GM12891 (cell line): ENCODE measurements at regions not wholly inside any gene's neighbourhood (a gene's known extent, or its start where the extent isn't known, plus 50 kb on each side); places are given as distances from the start of the nearest gene placed in this dataset.
"Not testable (repeated sequence)": the region's sequence is repeated elsewhere in the genome, so short reads cannot be mapped to it uniquely, and the experiment has no call there.

Experiments
- DNase-seq: peaks from one replicate; pipeline ENCODE4 v3.0.0; 2011; ENCODE audit warnings: low spot score; ENCODE audit not compliant: insufficient read length
- FAIRE-seq: peaks from 2 replicates; lab custom pipeline; 2011; peaks lifted over from hg19 to GRCh38; lab: Jason Lieb, UNC
- PAX5 ChIP-seq: IDR thresholded peaks from 2 replicates; pipeline ENCODE4 v1.6.1; 2011; ENCODE audit warnings: low read length, moderate library complexity, mild to moderate bottlenecking; ENCODE audit not compliant: insufficient read depth, severe bottlenecking
- POLR2A ChIP-seq: IDR thresholded peaks from 2 replicates; pipeline ENCODE4 v1.6.1; 2011; ENCODE audit warnings: low read depth, low read length, control low read depth
- POLR2AphosphoS5 ChIP-seq: IDR thresholded peaks from 2 replicates; pipeline ENCODE4 v1.6.1; 2011; ENCODE audit warnings: low read depth, low read length, control low read depth
- POU2F2 ChIP-seq: IDR thresholded peaks from 2 replicates; pipeline ENCODE4 v1.6.1; 2011; ENCODE audit warnings: low read depth, mild to moderate bottlenecking, control low read depth, low read length, moderate library complexity
- SPI1 ChIP-seq: IDR thresholded peaks from 2 replicates; pipeline ENCODE4 v1.6.1; 2011; ENCODE audit warnings: low read depth, low read length, control low read depth
- TAF1 ChIP-seq: IDR thresholded peaks from 2 replicates; pipeline ENCODE4 v1.6.1; 2011; ENCODE audit warnings: low read depth, low read length, control low read depth

DNA sequence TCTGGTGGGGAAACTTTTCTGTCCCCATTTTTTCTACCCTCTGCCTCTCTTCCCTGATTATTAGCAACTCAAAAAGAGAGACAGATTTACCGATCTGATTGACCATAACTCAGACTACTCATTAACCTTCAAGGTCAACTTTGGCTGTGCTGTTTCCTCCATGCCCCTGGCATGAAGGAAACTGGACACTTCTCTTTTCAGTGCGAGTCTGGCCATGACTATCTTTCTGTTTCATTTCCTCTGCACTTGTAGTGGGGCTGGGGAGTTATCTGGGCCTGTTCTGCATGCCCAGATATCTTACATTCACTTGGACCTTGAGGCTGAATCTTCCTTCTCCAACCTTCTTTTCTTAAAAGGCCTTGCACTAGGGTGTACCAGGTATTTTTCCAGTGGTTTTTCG is 76.9 kb upstream of the SLCO2A1 start:
- DNase-seq (no peak), FAIRE-seq (no peak)
- TF ChIP-seq SPI1 (0 out of 2 replicates have a peak, but pooled peaks have one; percentile 10), POU2F2 (no peak)

DNA sequence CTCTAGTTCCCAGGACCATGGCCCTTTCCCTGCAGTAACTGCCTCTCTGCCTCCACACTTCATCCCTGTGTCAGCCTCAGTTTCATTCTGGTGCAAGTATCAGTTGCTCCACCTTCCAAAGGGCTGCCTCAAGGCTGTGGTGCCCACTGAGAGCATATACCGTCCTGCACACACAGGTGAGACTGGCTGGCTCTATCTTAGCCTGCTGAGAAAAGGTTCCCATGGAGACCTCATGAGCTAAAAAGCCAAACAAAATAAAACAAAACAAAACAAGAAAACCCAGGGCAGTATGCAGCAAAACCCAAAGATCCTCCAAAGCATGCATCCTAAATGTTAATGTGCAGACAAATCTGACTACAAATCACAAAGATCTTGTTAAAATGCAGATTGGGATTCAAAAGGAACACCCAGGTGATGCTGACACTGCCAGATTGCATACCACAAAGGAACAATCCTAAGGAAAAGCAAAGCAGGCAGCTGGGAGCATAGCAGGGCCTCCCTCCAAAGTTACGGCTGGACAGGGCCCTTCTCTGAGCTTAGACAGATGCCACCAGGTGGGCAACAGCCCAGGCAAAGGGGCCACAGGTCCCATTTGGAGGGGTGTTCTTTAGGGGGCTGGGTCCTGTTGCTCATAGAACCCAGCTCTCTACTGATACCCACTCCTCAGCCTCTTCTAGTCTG is 76.3 kb upstream of the SLCO2A1 start:
- DNase-seq (no peak), FAIRE-seq (no peak)
- TF ChIP-seq TAF1 (no peak), PAX5 (no peak), POU2F2 (no peak), POLR2A (no peak), POLR2AphosphoS5 (no peak), SPI1 (no peak)

DNA sequence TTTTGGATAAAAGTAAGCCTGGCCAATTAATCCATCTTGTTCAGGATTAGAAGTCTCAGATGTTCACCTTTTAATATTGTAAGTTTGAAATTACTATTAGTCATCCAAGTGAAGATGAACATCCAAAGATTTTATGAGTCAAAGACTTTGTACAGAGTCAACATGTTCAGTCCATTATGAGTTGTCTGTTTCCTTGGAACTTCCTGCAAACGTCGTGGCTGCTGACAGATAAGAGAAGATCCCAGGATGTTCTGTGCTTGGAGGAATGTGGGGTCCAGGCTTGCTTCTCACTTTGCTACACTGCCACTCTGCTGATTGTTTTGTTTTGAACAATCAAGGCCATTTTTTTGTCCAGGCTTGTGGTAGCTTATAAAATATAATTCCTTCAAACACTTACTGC is 74.3 kb upstream of the SLCO2A1 start:
- DNase-seq (no peak), FAIRE-seq (no peak)
- no peak for TF ChIP-seq TAF1
- TF ChIP-seq POU2F2 = no peak
- no peak for TF ChIP-seq POLR2A
- no peak for TF ChIP-seq PAX5
- TF ChIP-seq POLR2AphosphoS5 = no peak
- no peak for TF ChIP-seq SPI1

DNA sequence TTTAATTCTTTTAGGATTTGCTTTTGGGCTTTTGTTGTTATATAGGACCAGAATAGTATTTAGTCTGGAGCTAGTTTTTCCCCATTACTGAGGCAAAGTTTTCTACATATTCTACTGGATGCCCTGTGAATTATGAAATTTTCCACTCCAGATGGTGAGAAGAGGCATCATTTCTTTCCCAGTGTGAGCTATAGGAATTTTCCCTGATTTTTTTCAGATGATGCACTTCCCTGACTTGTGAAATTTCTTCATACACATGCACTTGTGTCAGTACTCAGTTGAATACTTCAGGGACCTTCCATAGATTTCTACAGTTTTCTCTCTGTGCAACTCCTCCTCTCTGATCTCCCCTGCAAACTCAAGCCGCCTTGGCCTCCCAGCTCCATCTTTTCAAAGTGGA is 73.7 kb upstream of the SLCO2A1 start:
- DNase-seq (no peak), FAIRE-seq (no peak)
- no peak for TF ChIP-seq POLR2A
- no peak for TF ChIP-seq POU2F2
- no peak for TF ChIP-seq SPI1
- TF ChIP-seq TAF1 = no peak
- TF ChIP-seq PAX5 = no peak
- TF ChIP-seq POLR2AphosphoS5 = no peak

DNA sequence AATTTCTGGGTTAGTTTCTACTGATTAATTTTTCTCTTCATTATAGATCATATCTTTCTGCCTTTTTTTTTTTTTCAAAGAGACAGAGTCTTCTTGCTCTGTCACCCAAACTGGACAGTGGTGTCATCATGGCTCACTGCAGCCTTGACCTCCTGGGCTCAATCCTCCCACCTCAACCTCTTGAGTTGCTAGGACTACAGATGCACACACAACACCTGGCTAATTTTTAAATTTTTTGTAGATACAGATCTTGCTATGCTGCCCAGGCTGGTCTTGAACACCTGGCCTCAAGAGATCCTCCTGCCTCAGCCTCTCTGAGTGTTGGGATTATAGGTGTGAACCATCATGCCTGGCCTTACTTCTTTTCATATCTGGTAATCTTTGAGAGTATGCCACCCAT is 73.3 kb upstream of the SLCO2A1 start:
- no peak for DNase-seq
- FAIRE-seq = no peak
- TF ChIP-seq SPI1 (no peak), TAF1 (no peak), POU2F2 (no peak), POLR2AphosphoS5 (no peak), POLR2A (no peak), PAX5 (no peak)

DNA sequence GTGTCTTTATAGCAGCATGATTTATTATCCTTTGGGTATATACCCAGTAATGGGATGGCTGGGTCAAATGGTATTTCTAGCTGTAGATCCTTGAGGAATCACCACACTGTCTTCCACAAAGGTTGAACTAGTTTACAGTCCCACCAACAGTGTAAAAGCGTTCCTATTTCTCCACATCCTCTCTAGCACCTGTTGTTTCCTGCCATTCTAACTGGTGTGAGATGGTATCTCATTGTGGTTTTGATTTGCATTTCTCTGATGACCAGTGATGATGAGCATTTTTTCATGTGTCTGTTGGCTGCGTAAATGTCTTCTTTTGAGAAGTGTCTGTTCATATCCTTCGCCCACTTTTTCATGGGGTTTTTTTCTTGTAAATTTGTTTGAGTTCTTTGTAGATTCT is 66.5 kb upstream of the SLCO2A1 start:
- FAIRE-seq = not testable (repeated sequence)

DNA sequence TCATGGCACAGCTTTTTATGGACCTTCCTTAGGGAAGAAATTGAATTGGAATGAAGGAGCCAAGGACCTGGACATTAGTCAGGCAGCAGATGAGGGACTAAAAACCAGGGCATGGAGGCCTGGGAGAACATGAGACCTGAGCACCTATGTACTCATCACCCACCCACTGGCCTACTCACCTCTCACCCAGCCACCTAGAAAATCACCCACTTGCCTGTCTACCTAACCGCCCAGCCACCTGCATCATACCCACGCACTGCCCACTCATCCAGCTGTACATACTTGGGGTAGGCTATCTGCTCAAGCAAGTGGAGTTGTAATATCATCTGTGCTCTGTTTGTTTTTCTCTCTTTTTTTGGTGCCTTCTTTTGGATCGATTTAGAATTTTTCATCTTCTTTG is 65.3 kb upstream of the SLCO2A1 start:
- no peak for FAIRE-seq
- DNase-seq = no peak
- TF ChIP-seq POLR2A (no peak), POLR2AphosphoS5 (no peak), TAF1 (no peak), PAX5 (no peak), SPI1 (no peak), POU2F2 (no peak)

More for the DNA sequence above, 66.5 kb upstream of the SLCO2A1 start:
- DNase-seq = not testable (repeated sequence)

DNA sequence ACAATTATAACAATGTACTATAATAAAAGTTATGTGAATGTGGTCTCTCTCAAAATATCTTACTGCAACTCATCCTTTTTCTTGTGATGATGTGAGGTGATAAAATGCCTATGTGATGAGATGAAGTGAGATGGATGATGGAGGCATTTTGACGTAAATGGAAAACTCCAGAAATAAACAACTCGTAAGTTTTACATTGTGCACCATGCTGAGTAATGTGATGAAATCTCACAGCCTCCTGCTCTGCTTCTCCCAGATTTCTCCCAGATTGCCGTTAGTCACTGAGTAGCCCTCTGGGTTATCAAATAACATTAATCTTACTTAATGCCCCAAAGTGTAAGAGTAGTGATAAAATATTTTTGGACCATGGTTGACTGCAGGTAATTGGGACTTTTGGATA is 64.8 kb upstream of the SLCO2A1 start:
- no peak for TF ChIP-seq POU2F2
- no peak for TF ChIP-seq POLR2A
- no peak for TF ChIP-seq PAX5
- TF ChIP-seq SPI1 = no peak
- TF ChIP-seq TAF1 = no peak
- no peak for TF ChIP-seq POLR2AphosphoS5
- no peak for FAIRE-seq
- no peak for DNase-seq

DNA sequence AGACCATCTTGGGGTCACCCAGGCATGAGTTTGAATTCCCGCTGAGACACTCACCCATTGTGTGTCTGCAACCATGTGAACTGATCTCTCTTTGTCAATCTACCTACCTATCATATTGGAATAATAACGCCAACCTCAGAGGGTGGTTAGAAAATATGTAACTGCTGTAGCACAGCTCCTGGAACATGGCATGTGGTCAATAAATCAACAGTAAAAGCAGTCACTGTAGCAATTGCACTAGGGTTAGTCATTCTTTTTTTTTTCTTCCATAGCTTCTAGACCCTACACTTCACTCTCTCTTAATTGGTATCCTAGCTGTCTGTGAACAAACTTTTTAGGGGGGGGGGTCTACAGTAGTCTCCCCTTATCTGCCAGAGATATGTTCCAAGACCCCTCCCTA is 64.2 kb upstream of the SLCO2A1 start:
- no peak for DNase-seq
- TF ChIP-seq TAF1 = no peak
- no peak for TF ChIP-seq SPI1
- no peak for TF ChIP-seq POU2F2
- TF ChIP-seq POLR2AphosphoS5 = no peak
- no peak for TF ChIP-seq POLR2A
- TF ChIP-seq PAX5 = no peak
- no peak for FAIRE-seq

DNA sequence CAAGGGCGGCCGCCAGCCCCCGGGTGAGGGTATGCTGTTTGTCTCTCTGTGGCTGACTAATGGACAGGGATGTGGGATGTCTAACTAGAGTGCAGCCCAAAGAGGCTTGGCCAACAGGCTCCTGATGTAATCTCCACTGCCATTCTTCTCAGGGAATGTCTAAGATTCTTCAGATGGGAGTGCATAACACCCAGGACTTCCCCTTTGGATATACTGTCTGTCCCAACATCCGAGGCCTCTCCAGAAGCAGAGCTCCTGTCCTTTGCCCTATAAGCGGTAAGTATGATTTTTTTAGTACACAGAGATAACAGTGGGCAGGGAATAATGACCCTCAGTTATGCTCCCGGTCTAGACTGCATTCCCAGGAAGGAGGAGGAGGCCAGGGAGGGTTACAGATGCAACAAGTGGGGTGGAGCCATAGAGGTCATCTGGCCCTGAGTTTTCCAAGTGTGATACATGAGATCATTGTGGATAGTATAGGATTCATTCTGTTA is 62.5 kb upstream of the SLCO2A1 start:
- no peak for FAIRE-seq
- no peak for TF ChIP-seq POU2F2
- TF ChIP-seq POLR2AphosphoS5 = no peak
- TF ChIP-seq TAF1 = no peak
- TF ChIP-seq SPI1 = no peak
- TF ChIP-seq POLR2A = no peak
- no peak for TF ChIP-seq PAX5
- no peak for DNase-seq

DNA sequence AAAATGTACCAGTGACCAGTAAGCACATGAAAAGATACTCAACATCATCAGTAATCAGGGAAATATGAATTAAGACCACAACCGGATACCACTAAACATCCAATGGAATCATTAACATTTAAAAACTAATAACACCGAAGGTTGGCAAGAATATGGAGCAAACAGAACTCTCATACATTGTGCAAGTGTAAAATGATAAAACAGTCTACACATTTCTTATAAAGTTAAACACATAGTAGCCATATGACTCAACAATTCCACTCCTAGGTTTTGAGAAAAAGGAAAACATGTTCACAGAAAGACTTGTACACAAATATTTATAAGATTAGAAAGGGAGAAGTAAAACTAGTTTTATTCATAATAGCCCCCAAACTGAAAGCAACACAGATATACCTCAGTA is 60.3 kb upstream of the SLCO2A1 start:
- DNase-seq (no peak), FAIRE-seq (no peak)
- TF ChIP-seq POLR2A (no peak), TAF1 (no peak), PAX5 (no peak), POLR2AphosphoS5 (no peak), POU2F2 (no peak), SPI1 (no peak)
